Naive thymus-derived CD4-positive, alpha-beta T cell (primary cell): ENCODE measurements at regions not wholly inside any gene's neighbourhood (a gene's known extent, or its start where the extent isn't known, plus 50 kb on each side); places are given as distances from the start of the nearest gene placed in this dataset.

ENCODE experiments used
- ATAC-seq: fragments of 150-1000 bp; cut with Tn5 transposase; 2 replicates; pipeline ENCODE4 v1.10.0; 2021; ENCODE audit warnings: mild to moderate bottlenecking, moderate library complexity
- CTCF ChIA-PET: fragments of 350-600 bp; sonication (Branson Sonifier 250); formaldehyde crosslinking; loops from one replicate; lab custom pipeline; 2021; ENCODE audit warnings: antibody characterized with exemption; lab: Charles Lee
- POLR2A ChIA-PET: fragments of 350-600 bp; sonication (Branson Sonifier 250); formaldehyde crosslinking; loops from one replicate; lab custom pipeline; 2021; ENCODE audit warnings: antibody characterized with exemption, inconsistent platforms; lab: Charles Lee
- DNase-seq, 9 donors: peaks; one replicate each; pipeline versions ENCODE4 v3.0.0 to v3.0.0-alpha.2; 2020 to 2022; ENCODE audit warnings: mixed read lengths in 1 of 9
- H3K27ac ChIP-seq: one replicate; pipeline ENCODE4 v1.7.0; 2013; ENCODE audit warnings: mild to moderate bottlenecking, low read depth, low read length, moderate library complexity
- H3K27me3 ChIP-seq, 2 donors: one replicate each; pipeline ENCODE4 v1.7.0; 2013; ENCODE audit warnings: low read length in 2 of 2, mild to moderate bottlenecking in 2 of 2, moderate library complexity in 2 of 2; ENCODE audit not compliant: control insufficient read depth in 2 of 2, insufficient read depth in 2 of 2
- H3K36me3 ChIP-seq, 3 experiments: 1 replicate in 2 of 3; 2 replicates in 1 of 3; pipeline ENCODE4 v1.7.0; 2013; ENCODE audit warnings: low read length in 3 of 3, mild to moderate bottlenecking in 3 of 3, moderate library complexity in 1 of 3; ENCODE audit not compliant: insufficient read depth in 3 of 3, control insufficient read depth in 2 of 3
- H3K4me1 ChIP-seq, 2 donors: one replicate each; pipeline ENCODE4 v1.7.0; 2013; ENCODE audit warnings: low read length in 2 of 2, mild to moderate bottlenecking in 2 of 2, moderate library complexity in 1 of 2; ENCODE audit not compliant: control insufficient read depth in 2 of 2, insufficient read depth in 2 of 2
- H3K4me3 ChIP-seq: 2 replicates; pipeline ENCODE4 v1.7.0; 2013; ENCODE audit warnings: mild to moderate bottlenecking, low read length
- H3K9me3 ChIP-seq, 3 experiments: 1 replicate in 2 of 3; 2 replicates in 1 of 3; pipeline ENCODE4 v1.7.0; 2013; ENCODE audit warnings: low read length in 3 of 3; ENCODE audit not compliant: control insufficient read depth in 2 of 3
- H3K27ac Mint-ChIP-seq, 9 donors: one replicate each; pipeline ENCODE4 v1.8.0; 2020 to 2022; ENCODE audit warnings: mixed read lengths in 9 of 9, mild to moderate bottlenecking in 8 of 9, moderate library complexity in 5 of 9, inconsistent platforms in 2 of 9
- H3K27me3 Mint-ChIP-seq, 5 donors: one replicate each; pipeline ENCODE4 v1.8.0; 2021 to 2022; ENCODE audit warnings: mixed read lengths in 5 of 5, mild to moderate bottlenecking in 1 of 5
- H3K36me3 Mint-ChIP-seq, 5 donors: one replicate each; pipeline ENCODE4 v1.8.0; 2020 to 2022; ENCODE audit warnings: mixed read lengths in 5 of 5, mild to moderate bottlenecking in 3 of 5, inconsistent platforms in 1 of 5
- H3K4me1 Mint-ChIP-seq, 7 donors: one replicate each; pipeline ENCODE4 v1.8.0; 2020 to 2022; ENCODE audit warnings: mixed read lengths in 7 of 7, mild to moderate bottlenecking in 3 of 7, inconsistent platforms in 1 of 7
- H3K4me3 Mint-ChIP-seq, 10 donors: one replicate each; pipeline ENCODE4 v1.8.0; 2020 to 2022; ENCODE audit warnings: mild to moderate bottlenecking in 10 of 10, mixed read lengths in 10 of 10, moderate library complexity in 6 of 10, inconsistent platforms in 2 of 10
- H3K9me3 Mint-ChIP-seq, 11 donors: one replicate each; pipeline ENCODE4 v1.8.0; 2020 to 2022; ENCODE audit warnings: mixed read lengths in 11 of 11, mild to moderate bottlenecking in 4 of 11, inconsistent platforms in 1 of 11, moderate library complexity in 1 of 11
- intact Hi-C, 2 donors: fragments of 100-400 bp; cut with micrococcal nuclease; formaldehyde crosslinking; loops; one replicate each; pipeline ENCODE4 v1.15.1; 2023

- ATAC-seq (no peak), DNase-seq (no peak)
- Mint-ChIP-seq H3K4me3 (no peak overlapping the region), H3K9me3 (peaks cover 0 to 15% (median 3%) of the 10 kb centered on the region in 11 donors), H3K36me3 (no peaks in the 10 kb centered on the region), H3K4me1 (no peaks in the 10 kb centered on the region), H3K27me3 (peaks cover 0 to 3% (median 0%) of the 10 kb centered on the region in 5 donors), H3K27ac (no peak overlapping the region)
- Histone ChIP-seq H3K27ac (no peak overlapping the region), H3K27me3 (no peaks in the 10 kb centered on the region), H3K36me3 (no peaks in the 10 kb centered on the region), H3K4me1 (no peaks in the 10 kb centered on the region), H3K4me3 (no peak overlapping the region), H3K9me3 (no peaks in the 10 kb centered on the region)
- intact Hi-C loops, result no loop called here
- ChIA-PET CTCF (no interaction called here), POLR2A (no interaction called here)
These were observed 376.9 kb upstream of the LYPLAL1 start for GRCh38 chr1:218796773-218797172.

DNA sequence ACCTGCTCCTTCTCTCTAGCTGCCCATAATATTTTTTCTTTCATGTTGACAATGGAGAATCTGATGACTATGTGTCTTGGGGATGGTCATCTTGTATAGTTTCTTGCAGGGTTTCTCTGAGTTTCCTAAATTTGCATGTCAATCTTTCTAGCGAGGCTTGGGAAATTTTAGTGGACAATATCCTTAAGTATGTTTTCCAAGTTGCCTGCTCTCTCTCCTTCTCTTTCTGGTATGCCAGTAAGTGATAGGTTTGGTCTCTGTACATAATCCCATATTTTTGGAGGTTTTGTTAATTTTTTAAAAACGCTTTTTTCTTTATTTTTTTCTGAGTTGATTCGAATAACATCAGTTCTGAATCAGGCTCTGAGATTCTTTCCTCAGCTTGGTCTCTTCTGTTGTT is 370.9 kb upstream of the LYPLAL1 start:
- CTCF ChIA-PET, result no interaction called here
- H3K27me3 Mint-ChIP-seq, result no peaks in the 10 kb centered on the region
- H3K9me3 Mint-ChIP-seq, result peaks cover 0 to 27% (median 5%) of the 10 kb centered on the region in 11 donors
- no peaks in the 10 kb centered on the region for H3K4me1 Mint-ChIP-seq
- ATAC-seq (no peak), DNase-seq (no peak)
- no peaks in the 10 kb centered on the region for H3K36me3 Mint-ChIP-seq
- no peaks in the 10 kb centered on the region for H3K4me1 ChIP-seq
- H3K4me3 Mint-ChIP-seq, result no peak overlapping the region
- POLR2A ChIA-PET, result no interaction called here
- no peak overlapping the region for H3K4me3 ChIP-seq
- no peaks in the 10 kb centered on the region for H3K9me3 ChIP-seq
- intact Hi-C loops, result no loop called here
- H3K36me3 ChIP-seq, result no peaks in the 10 kb centered on the region
- no peak overlapping the region for H3K27ac Mint-ChIP-seq
- H3K27me3 ChIP-seq, result no peaks in the 10 kb centered on the region
- no peak overlapping the region for H3K27ac ChIP-seq

GRCh38 chr1:218803351-218803997 is 370.2 kb upstream of the LYPLAL1 start:
- Mint-ChIP-seq H3K9me3 (peaks cover 0 to 31% (median 5%) of the 10 kb centered on the region in 11 donors), H3K36me3 (no peaks in the 10 kb centered on the region), H3K27me3 (no peaks in the 10 kb centered on the region), H3K4me3 (no peak overlapping the region), H3K27ac (no peak overlapping the region), H3K4me1 (no peaks in the 10 kb centered on the region)
- ChIA-PET CTCF (interaction anchor here (0.6 kb wide), 1 partner anchor 125 kb away, joined by 3 read pairs; no protein-coding TSS in a partner anchor), POLR2A (no interaction called here)
- ATAC-seq (no peak), DNase-seq (no peak)
- Histone ChIP-seq H3K36me3 (no peaks in the 10 kb centered on the region), H3K27ac (no peak overlapping the region), H3K4me3 (no peak overlapping the region), H3K9me3 (no peaks in the 10 kb centered on the region), H3K4me1 (no peaks in the 10 kb centered on the region), H3K27me3 (no peaks in the 10 kb centered on the region)
- intact Hi-C loops, result no loop called here

GRCh38 chr1:218804014-218804785 is 369.5 kb upstream of the LYPLAL1 start:
- Mint-ChIP-seq H3K36me3 (no peaks in the 10 kb centered on the region), H3K9me3 (peaks cover 0 to 33% (median 6%) of the 10 kb centered on the region in 11 donors), H3K4me3 (no peak overlapping the region), H3K4me1 (no peaks in the 10 kb centered on the region), H3K27me3 (no peaks in the 10 kb centered on the region), H3K27ac (no peak overlapping the region)
- ChIA-PET CTCF (no interaction called here), POLR2A (no interaction called here)
- DNase-seq, result no peak
- Histone ChIP-seq H3K36me3 (no peaks in the 10 kb centered on the region), H3K27ac (no peak overlapping the region), H3K4me3 (no peak overlapping the region), H3K9me3 (no peaks in the 10 kb centered on the region), H3K27me3 (no peaks in the 10 kb centered on the region), H3K4me1 (no peaks in the 10 kb centered on the region)
- no peak for ATAC-seq
- intact Hi-C loops, result no loop called here

- POLR2A ChIA-PET, result no interaction called here
- Histone ChIP-seq H3K4me3 (no peak overlapping the region), H3K4me1 (no peaks in the 10 kb centered on the region), H3K27me3 (no peaks in the 10 kb centered on the region), H3K9me3 (no peaks in the 10 kb centered on the region), H3K27ac (no peak overlapping the region), H3K36me3 (no peaks in the 10 kb centered on the region)
- Mint-ChIP-seq H3K9me3 (peaks cover 0 to 12% (median 2%) of the 10 kb centered on the region in 11 donors), H3K27me3 (no peaks in the 10 kb centered on the region), H3K27ac (no peak overlapping the region), H3K36me3 (no peaks in the 10 kb centered on the region), H3K4me3 (no peak overlapping the region), H3K4me1 (no peaks in the 10 kb centered on the region)
- CTCF ChIA-PET, result interaction anchor here (0.5 kb wide), 1 partner anchor 129 kb away, joined by 3 read pairs; no protein-coding TSS in a partner anchor
- no peak for ATAC-seq
- DNase-seq, result no peak
- intact Hi-C loops, result no loop called here
These were observed 364.6 kb upstream of the LYPLAL1 start for GRCh38 chr1:218809061-218809460.

DNA sequence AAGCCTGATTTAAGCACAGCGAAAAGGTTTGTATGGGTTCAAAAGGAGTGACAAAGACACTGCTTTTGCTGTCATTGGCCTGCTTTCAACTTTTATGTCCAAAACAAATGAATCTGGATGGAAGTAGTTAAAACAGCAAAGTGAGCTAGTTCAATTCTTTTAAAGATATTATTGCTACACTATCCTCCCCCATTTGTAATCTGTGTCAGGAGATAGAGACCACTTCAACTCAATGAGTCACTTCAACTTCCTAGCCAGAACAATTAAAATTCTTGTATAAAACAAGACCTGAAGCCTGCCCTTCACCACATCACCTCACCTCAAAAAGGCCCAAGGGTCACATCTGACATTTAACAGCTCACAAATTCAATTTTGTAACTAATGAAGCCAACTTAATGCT is 364.1 kb upstream of the LYPLAL1 start:
- DNase-seq (no peak), ATAC-seq (no peak)
- Mint-ChIP-seq H3K4me1 (no peaks in the 10 kb centered on the region), H3K9me3 (peaks cover 0 to 12% (median 1%) of the 10 kb centered on the region in 11 donors), H3K27me3 (no peaks in the 10 kb centered on the region), H3K27ac (no peak overlapping the region), H3K4me3 (no peak overlapping the region), H3K36me3 (no peaks in the 10 kb centered on the region)
- ChIA-PET CTCF (interaction anchor here (0.5 kb wide), 1 partner anchor 130 kb away, joined by 3 read pairs; no protein-coding TSS in a partner anchor), POLR2A (no interaction called here)
- intact Hi-C loops, result no loop called here
- Histone ChIP-seq H3K36me3 (no peaks in the 10 kb centered on the region), H3K27me3 (no peaks in the 10 kb centered on the region), H3K4me1 (no peaks in the 10 kb centered on the region), H3K27ac (no peak overlapping the region), H3K4me3 (no peak overlapping the region), H3K9me3 (no peaks in the 10 kb centered on the region)
